SK-N-SH (cell line): ENCODE measurements at regions not wholly inside any gene's neighbourhood (a gene's known extent, or its start where the extent isn't known, plus 50 kb on each side); places are given as distances from the start of the nearest gene placed in this dataset.

ENCODE experiments used
- CHD2 ChIP-seq: fragments of 150-350 bp; IDR thresholded peaks from 2 replicates; pipeline ENCODE4 v1.6.1; 2018; ENCODE audit warnings: low read length; ENCODE audit not compliant: partially characterized antibody
- CTCF ChIP-seq: fragments of 200-600 bp; sonication (generic); IDR thresholded peaks from 2 replicates; pipeline ENCODE4 v1.6.1; 2017; ENCODE audit warnings: antibody characterized with exemption, mild to moderate bottlenecking, moderate library complexity
- EZH2phosphoT487 ChIP-seq: fragments of 200-600 bp; sonication (generic); IDR thresholded peaks from 2 replicates; pipeline ENCODE4 v1.6.1; 2017; ENCODE audit warnings: low read depth, mixed run types, mild to moderate bottlenecking, antibody characterized with exemption, moderate library complexity, borderline replicate concordance
- FOXJ3 ChIP-seq: sonication (generic); formaldehyde crosslinking; IDR thresholded peaks from 2 replicates; pipeline ENCODE4 v1.5.1; 2020; ENCODE audit warnings: mild to moderate bottlenecking, missing genetic modification reagents
- GATA2 ChIP-seq: sonication (generic); formaldehyde crosslinking; IDR thresholded peaks from 2 replicates; pipeline ENCODE4 v1.5.0; 2020; ENCODE audit warnings: mild to moderate bottlenecking, missing genetic modification reagents
- PBX3 ChIP-seq: IDR thresholded peaks from 2 replicates; pipeline ENCODE4; 2012
- USF1 ChIP-seq: IDR thresholded peaks from 2 replicates; pipeline ENCODE4 v1.4.0; 2012; ENCODE audit warnings: low read depth, borderline replicate concordance
- ZBTB33 ChIP-seq: IDR thresholded peaks from 2 replicates; pipeline ENCODE4 v1.4.0; 2012; ENCODE audit warnings: low read depth, borderline replicate concordance

GRCh38 chr12:107510211-107510610, 175.4 kb upstream of the PWP1 start:
- TF ChIP-seq CTCF (no peak), EZH2phosphoT487 (no peak), FOXJ3 (CRISPR knock-in tag) (no peak), USF1 (no peak), ZBTB33 (no peak), CHD2 (no peak), PBX3 (no peak), GATA2 (CRISPR knock-in tag) (no peak)
